ENCODE measurements at regions not wholly inside any gene's neighbourhood (a gene's known extent, or its start where the extent isn't known, plus 50 kb on each side); places are given as distances from the start of the nearest gene placed in this dataset.

DNA sequence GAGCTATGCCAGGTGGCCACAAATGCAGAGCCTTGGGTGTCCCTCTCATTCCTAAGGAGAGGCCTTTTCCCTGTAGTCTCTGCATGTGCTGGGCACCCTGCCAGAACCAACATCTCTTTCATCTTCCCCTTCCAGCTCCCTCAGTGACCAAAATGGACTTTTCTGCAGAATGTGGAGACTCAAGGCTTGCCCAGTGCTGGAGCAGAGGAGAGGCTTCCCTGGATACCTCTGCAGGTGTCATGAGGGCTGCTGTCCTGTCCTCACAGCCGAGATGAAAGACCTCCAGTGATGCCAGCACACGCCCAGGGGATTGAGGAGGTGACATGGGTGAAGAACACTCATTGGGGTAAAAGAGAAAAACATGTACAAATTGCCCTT, 347.0 kb upstream of the AJAP1 start:
- no peak for TF ChIP-seq POLR2A (IDR thresholded peaks at IDR 0.05)
- TF ChIP-seq, protein P1, sequence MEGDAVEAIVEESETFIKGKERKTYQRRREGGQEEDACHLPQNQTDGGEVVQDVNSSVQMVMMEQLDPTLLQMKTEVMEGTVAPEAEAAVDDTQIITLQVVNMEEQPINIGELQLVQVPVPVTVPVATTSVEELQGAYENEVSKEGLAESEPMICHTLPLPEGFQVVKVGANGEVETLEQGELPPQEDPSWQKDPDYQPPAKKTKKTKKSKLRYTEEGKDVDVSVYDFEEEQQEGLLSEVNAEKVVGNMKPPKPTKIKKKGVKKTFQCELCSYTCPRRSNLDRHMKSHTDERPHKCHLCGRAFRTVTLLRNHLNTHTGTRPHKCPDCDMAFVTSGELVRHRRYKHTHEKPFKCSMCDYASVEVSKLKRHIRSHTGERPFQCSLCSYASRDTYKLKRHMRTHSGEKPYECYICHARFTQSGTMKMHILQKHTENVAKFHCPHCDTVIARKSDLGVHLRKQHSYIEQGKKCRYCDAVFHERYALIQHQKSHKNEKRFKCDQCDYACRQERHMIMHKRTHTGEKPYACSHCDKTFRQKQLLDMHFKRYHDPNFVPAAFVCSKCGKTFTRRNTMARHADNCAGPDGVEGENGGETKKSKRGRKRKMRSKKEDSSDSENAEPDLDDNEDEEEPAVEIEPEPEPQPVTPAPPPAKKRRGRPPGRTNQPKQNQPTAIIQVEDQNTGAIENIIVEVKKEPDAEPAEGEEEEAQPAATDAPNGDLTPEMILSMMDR (IDR thresholded peaks at IDR 0.05): no peak
